Astrocyte of the hippocampus (primary cell): ENCODE measurements at regions not wholly inside any gene's neighbourhood (a gene's known extent, or its start where the extent isn't known, plus 50 kb on each side); places are given as distances from the start of the nearest gene placed in this dataset.
"Not testable (repeated sequence)": the region's sequence is repeated elsewhere in the genome, so short reads cannot be mapped to it uniquely, and the experiment has no call there.

Experiments used
- DNase-seq: peaks from one replicate; pipeline ENCODE4 v3.0.0; 2011; ENCODE audit warnings: low read depth, low spot score

DNA sequence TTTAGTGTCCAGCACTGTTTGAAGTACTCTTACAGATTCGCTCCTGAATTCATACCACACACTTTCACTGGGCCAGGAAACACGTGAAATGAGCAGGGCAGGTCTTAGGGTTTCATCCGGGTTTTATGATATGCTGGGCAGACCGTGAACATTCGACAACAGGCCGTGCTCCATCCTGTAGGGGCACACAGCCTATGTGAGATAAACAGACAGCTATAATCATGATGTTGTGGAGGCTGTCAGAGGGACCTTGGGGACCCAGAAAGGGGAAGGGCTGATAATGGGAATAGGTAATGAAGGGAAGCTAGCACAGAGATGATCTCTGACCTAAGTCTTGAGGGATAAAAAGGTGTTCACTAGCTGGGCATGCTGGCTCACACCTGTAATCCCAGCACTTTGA is 110.4 kb downstream of the RIN2 start:
- no peak for DNase-seq

DNA sequence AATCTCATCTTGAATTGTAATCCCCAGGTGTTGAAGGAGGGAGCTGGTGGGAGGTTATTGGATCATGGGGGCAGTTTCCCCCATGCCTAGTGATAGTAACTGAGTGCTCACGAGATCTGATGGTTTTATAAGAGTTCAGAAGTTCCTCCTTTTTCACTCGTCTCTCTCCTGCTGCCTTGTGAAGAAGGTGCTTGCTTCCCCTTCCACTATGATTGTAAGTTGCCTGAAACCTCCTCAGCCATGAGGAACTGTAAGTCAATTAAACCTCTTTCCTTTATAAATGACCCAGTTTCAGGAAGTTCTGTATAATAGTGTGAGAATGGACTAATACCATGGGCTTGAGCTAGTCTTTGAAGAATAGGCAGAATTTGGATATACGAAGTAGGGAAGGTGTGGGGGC is 113.9 kb downstream of the RIN2 start:
- DNase-seq, result no peak

DNA sequence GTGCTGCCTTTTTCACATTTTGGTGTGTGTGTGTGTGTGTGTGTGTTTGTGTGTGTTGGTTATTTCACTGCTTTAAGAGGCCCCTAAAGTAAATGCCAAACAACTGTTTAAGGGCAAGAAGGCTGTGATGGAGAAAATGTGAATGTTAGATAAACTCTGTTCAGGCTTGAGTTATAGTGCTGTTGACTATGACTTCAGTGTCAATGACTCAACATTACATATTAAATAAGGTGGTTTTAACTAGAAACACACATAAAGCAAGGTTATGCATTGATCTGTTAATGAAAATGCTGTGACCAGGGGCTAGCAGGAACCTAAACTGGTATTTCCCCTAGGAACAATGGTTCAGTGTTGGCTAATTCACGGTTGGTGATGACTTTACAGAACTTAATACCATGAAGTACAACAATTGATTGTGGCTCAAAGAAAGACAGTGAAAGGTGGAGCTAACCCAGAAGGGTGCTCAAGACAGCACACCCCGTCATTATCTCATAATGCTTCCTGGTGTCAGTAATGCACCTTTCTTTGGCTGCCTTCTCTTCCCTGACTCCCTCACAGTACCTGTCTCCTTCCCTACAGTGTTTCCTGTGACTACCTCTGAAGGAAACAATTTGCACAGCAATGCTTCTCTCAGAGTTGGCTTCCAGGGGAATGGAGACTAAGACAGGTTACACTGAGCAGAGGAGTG is 116.1 kb downstream of the RIN2 start:
- DNase-seq, result no peak

DNA sequence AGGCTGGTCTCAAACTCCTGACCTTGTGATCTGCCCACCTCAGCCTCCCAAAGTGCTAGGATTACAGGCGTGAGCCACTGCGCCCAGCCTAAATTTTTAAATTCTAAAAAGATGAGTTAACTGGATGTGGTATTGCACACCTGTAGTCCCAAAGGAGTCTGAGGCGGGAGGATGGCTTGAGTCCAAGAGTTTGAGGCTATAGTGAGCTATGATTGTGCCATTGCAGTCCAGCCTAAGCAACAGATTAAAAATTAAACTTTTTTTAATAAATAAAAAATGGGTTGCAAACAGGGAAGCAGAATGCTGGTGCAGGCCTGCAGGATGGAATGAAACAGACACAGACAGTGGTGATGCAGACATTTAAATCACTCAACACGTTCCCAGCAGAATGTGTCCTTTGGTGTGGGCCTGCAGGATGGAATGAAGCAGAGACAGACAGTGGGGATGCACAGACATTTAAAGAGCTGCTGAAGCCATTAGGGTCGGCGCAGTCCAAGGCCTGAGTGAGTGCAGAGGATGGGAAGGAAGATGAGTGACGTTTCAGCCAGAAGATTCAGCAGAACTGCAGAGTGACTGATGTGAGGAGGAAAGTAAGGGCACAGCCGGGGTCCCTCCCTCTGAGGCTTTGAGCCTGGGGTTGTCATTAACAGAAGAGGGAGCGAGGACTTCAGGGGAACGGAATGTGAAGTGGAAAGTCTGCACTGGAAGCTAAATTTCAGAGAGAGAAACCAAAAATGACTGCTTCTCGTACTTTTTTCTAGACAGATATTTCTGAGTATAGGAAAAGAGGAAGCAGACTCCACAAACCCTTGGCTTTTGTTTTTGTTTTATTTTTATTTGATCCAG is 117.5 kb downstream of the RIN2 start:
- DNase-seq, result no peak

DNA sequence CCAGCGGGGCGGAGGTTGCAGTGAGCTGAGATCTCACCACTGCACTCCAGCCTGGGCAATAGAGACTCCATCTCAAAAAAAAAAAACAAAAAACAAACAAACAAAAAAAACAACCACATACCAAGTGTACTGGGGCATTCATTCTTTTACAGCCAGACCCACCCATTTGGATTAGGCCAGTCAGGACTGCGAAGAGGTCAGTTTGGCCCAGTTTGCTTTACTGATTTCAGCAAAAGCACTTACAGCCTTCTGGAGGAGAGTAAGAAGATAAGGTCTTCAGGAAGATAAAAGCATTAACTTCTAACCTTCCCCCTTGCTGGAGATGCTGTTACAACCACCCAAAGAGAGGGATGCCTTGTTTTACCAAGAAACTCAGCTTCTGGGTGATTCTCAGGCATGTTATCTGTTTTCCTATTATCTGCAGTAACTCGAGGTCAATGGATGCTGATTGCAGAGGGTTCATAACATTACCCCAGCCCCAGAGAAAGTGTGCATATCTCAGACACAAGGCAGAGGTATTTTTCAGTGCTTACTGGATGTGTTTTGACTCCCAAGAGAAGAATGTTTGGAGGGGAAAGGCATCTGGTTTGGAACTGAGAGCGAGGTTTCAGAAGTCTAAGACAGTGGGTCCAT is 118.9 kb downstream of the RIN2 start:
- no peak for DNase-seq

DNA sequence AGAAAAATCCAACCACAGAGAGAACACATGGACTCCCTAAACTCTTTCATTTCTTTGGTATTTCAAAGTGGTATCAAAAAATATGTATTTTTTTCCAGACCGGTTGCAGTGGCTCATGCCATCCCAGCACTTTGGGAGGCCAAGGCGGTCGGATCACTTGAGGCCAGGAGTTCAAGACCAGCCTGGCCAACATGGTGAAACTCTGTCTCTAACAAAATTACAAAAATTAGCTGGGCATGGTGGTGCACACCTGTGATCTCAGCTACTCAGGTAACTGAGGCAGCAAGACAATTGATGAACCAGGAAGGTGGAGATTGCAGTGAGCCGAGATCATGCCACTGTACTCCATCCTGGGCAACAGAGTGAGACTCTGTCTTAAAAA is 121.8 kb downstream of the RIN2 start:
- DNase-seq, result not testable (repeated sequence)

DNA sequence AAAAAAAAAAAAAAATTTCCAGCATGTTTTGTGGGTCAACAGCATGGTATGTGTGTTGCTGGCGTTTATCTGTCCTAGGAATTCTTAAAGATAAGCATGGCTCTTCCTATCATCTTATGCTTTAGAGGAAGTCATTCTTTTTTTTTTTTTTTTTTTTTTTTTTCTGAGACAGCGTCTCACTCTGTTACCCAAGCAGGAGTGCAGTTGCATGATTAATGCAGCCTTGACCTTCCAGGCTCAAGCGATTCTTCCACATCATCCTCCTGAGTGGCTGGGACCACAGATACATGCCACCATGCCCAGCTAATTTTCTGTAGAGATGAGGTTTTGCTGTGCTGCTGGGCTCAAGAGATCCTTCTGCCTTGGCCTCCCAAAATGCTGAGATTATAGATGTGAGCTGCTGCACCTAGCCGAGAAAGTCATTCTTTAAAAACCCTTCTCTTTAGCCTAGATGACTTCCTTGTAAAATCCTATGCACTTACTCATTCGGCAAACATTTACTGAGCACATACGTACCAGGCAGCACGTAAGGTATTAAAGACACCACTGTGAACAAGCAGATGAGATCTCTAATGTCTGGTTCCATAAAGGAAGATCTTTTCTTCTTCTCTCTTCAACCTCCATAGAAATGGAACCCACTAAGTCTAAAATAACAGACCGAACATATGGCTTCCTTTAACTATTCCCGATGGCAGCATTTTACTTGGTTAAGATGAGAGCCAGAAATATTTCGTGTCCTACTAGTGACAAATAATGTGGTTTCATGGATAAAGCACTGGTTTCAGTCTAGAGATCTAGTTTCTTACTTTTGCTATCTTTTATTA is 122.4 kb downstream of the RIN2 start:
- DNase-seq, result no peak

DNA sequence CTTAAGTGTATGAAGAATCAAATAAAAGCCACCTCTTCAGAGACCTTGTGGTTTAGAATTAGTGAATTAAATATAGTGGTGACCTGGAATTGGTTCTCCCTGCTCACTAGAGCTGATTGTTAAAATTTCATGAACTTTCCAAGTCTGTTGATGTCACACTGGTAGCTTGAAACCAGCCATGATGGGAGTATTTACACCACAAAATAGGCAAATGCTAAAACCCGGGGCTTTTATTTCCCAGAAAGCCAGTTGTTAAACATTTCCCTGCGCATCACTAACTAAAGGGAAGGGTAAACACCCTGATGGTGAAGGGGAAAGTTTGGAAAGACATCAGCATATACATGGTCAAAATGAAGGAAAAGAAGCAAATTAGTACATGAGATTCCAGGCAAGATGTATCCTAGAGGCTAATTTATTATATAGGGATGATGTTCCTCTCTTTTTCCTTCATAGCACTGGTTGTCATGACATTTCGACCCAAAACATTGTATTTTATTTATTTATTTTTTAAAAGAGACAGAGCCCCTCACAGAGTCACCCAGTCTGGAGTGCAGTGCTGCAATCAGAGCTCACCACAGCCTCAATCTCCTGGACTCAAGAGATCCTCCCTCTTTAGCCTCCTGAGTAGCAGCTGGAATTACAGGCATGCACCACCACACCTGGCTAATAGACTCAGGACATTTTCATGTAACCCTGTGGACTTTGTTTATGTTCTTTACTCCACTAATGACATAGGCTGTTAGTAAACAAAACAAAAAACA is 123.2 kb downstream of the RIN2 start:
- no peak for DNase-seq

DNA sequence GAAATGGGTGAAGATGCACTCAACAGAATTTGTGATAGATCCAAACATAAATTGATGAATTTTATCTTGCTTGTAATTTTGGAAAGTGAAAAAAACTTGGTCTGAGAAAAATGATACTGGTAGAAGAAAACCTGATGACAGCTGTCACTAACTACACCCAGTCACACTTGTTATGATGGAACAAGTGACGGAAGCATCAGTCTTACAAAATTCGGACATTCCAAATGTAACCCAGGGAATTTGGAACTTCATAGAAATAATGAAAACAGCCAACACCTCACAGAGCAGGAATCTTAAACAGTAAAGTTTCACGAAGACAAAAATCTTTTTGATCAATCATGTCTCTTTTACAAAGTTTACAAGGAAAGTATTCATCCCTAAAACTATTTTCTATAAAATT is 123.9 kb downstream of the RIN2 start:
- no peak for DNase-seq

DNA sequence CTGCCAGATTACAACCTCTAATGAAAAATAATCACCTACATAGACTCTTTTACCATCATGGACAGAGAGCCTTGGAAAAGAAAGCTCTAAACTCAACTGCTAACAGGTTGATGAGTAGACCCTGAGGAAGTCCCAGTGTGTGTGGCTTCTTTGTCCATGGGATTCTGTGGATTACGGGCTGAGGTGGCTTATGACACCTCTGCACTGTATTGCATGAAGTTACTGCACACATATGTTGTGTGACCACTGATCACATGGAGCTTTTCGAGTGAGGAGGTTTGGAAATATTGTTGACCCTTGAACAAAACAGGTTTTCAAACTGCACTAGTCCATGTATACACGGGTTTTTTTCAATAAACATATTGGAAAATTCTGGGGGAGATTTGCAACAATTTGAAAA is 124.4 kb downstream of the RIN2 start:
- no peak for DNase-seq

DNA sequence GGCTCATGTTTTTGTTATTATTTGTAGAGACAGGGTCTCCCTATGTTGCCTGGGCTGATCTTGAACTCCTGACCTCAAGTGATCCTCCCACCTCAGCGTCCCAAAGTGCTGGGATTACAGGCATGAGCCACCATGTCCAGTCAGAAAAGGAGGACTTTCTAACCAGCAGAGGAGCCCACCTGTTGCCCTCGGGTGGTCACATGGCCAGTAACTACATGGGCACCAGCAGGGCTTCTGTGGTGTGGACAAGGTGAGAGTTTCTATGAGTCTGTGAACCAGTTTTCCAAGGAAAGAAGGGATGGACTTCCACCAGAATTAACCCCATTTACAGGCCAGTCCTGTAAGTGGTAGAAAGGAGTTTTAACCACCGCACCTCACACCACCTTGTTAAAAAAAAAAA is 125.4 kb downstream of the RIN2 start:
- no peak for DNase-seq

DNA sequence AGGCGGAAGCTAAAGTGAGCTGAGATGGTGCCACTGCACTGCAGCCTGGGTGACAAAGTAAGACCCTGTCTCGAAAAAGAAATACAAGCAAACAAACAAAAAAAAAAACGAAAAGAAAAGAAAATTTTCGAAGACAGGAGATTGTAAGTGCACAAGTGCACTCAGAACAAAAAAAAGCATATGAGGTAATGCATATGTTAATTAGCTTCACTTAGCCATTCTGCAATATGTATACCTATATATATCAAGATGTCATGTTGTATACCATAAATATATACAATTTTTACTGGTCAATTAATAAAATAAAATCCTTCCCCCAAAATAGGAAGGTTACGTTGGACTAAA is 127.5 kb downstream of the RIN2 start:
- DNase-seq, result no peak

DNA sequence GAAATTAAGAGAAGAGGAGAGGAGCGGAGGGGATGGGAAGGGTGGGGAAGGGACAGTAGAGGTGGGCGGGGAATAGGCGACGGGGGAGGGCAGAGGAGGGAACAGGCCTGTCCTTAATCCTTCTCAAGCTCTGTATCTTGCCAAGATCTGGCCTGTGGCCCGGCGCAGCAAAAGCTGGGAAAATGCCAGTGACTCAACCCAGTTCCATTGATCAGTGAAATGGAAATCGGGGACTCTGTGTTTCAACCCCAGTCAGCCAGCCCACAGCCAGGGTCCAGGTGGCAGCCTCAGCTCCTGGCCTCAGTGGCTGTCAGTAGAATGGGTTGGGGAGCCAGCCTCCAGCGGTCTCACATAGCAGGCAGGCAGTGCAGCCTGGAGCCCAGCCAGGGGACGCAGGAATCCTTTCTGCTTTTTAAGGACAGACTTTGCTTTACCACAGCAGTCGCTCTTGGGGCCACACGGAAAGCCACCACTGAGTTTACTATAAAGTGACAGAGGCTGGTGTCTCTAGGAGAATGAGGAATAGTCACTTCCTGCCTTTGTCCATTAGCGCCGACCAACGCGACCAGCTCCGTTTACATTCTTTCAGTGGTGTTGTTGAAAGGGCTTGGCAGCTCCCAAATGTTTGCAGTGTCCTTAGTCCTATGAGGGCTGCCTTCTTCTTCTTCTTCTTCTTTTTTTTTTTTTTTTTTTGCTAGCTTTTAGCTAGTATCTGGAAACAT is 128.0 kb downstream of the RIN2 start:
- peak; percentile 65 for DNase-seq

DNA sequence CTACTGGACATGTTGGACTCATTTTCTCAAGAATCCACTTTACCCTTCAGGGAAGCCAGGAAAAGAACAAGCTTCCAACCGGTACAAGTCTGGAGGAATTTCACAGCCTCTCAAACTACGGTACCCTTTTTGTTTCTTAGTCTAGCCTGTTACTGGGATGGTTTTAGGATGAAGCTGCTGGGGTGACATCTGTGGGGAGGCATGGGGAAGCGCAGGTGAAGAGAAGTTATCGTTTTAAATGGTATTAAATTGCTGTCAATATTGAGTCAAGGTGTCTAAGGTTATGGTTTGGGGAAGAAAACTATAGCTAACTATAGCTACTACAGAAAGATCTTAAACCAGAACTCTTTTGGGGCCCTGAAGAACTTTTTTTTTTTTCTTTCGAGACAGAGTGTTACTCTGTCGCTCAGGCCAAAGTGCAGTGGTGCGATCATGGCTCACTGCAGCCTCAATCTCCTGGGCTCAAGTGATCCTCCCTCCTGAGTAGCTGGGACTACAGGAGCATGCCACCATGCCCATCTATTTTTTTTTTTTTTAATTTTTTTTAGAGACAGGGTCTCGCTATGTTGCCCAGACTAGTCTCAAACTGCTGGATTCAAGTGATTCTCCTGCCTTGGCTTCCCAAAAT is 128.7 kb downstream of the RIN2 start:
- DNase-seq, result peak; percentile 32

DNA sequence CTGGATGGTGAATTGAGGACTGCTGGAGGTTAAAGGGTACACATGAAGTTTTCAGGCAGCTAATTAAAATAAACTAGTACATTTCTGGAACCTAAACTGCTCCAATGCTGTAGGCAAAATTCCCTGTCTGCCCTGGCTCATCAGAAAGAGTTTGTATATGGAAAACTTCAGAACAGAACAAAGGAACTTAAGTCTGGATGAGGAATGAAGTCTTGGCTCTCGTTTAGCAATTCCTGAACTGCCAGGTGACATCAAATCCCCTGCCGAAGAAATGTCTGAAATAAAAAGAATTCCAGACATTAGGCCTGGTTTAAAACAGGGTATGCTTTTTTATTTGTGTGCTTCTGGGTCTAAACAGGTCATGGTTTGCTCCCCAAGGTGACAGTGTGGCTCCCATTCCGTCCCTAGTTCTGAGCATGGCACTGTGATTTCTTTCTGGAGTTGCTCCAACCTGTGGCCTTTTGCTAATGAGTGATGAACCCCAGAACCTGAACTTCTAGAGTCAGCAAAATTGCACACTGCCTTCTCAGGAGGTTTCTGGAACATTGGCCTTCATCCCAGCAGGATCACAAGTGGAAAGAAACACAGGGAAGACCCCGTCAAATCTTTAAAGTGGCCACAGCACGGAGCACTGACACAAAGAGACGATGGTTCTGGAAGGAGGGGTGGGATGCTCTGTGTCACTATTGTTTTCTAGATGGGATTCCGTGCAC is 129.4 kb upstream of the NAA20 start:
- peak; percentile 61 for DNase-seq

DNA sequence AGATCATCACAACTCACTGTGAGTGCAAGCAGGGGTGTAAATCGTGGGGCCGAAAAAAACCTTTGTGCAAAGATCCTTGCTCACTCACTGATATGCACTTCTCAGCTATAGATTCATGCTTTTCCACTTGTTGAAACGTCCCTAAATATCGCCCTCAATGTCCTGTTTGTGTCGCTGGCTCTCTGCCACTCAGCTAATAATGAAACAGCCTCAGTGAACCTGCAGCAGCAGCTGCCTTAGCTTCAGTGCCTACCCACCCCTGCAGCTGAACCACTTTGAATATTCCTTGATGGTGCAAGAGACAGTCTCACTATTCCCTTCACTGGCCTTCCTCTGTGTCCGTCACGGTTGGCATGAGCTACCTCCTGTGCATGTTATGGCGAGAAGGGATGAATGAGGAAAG is 128.9 kb upstream of the NAA20 start:
- no peak for DNase-seq

DNA sequence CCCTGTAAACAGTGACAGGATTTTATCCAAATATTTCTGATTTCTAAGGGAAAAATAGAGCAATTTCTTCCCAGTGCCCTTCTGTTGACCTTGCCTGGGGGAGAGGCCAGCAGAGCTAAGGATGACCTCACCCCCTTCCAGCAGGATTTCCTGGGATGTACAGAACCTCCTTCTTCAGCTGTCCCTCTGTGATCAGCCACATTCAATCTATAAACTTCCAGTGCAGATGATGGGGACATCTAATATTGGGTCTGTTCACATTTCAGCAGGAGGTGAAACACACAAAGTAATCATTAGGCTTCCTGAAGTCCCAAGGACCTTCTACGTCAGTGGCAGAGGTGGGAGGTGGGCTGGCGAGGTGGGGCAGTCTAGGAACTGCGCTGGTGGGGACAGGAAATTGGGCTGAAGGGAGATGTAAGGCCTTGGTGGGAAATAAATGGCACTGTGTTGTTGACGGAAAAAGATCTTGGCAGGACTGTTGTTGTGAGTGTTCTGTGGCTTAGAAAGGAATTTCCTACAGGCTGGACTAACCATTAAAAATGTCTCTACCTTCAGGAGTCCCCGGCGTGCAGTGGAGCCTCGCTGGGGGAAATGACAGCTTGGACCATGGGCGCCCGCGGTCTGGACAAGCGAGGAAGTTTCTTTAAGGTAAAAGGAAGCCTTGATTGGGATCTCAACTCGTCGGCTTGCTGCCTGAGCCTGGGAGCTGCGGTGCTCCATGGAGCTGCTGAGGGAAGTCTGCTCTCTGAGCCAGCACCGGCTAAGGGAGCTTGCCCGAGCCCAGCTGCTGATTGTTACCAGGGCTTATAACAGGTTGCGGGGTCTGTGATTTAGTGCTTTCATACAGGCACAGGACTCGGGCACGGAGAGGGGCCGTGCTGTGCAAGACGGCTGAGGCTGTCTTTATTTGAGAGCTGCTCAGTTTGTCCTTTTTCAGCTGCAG is 127.9 kb upstream of the NAA20 start:
- peak; percentile 90 for DNase-seq

DNA sequence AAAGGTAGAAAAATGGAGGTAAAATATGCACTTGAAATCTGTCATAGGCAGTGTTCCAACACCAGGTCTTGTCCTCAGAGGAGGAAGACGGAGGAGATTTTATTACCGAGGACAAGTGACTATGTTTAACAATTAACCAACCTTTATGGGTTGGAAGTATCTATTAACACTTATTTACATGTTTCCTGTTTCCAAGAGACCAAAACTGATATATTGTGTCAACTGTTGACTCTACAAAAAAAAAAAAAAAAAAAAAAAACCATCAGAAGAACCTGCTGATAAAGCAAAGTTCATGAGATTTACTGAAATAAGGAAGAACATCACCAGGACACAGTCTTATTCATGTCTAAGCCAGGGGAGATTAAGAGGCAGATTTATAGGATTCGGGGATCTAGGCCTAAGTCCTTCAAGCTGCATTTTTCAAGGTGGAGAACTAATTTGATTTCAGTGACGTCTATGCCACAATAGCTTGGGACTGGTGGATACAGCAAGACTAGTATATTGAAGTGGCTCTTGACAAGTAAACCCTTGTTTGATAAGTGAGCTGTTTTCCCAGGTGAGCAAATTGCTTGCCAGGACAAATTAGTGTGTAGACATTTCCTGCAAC is 126.6 kb upstream of the NAA20 start:
- no peak for DNase-seq
